Activated CD4-positive, alpha-beta memory T cell treated with anti-CD3 and anti-CD28 coated beads for 36 hours (primary cell): ENCODE measurements at regions not wholly inside any gene's neighbourhood (a gene's known extent, or its start where the extent isn't known, plus 50 kb on each side); places are given as distances from the start of the nearest gene placed in this dataset.
"Not testable (repeated sequence)": the region's sequence is repeated elsewhere in the genome, so short reads cannot be mapped to it uniquely, and the experiment has no call there.

ENCODE experiments used
- CTCF ChIA-PET: fragments of 350-600 bp; sonication (Branson Sonifier 250); formaldehyde crosslinking; loops from one replicate; lab custom pipeline; 2021; ENCODE audit warnings: antibody characterized with exemption, inconsistent platforms; lab: Charles Lee
- POLR2A ChIA-PET: fragments of 350-600 bp; sonication (Branson Sonifier 250); formaldehyde crosslinking; loops from one replicate; lab custom pipeline; 2021; ENCODE audit warnings: antibody characterized with exemption; lab: Charles Lee
- DNase-seq: peaks from one replicate; pipeline ENCODE4 v3.0.0-alpha.2; 2020
- H3K27ac Mint-ChIP-seq: one replicate; pipeline ENCODE4 v1.8.0; 2021; ENCODE audit warnings: mixed read lengths
- H3K27me3 Mint-ChIP-seq: one replicate; pipeline ENCODE4 v1.8.0; 2021; ENCODE audit warnings: mixed read lengths
- H3K36me3 Mint-ChIP-seq: one replicate; pipeline ENCODE4 v1.8.0; 2021; ENCODE audit warnings: mixed read lengths
- H3K4me1 Mint-ChIP-seq: one replicate; pipeline ENCODE4 v1.8.0; 2021; ENCODE audit warnings: low read depth, mixed read lengths
- H3K4me3 Mint-ChIP-seq: one replicate; pipeline ENCODE4 v1.8.0; 2021; ENCODE audit warnings: mild to moderate bottlenecking, mixed read lengths
- H3K9me3 Mint-ChIP-seq: one replicate; pipeline ENCODE4 v1.8.0; 2021; ENCODE audit warnings: mixed read lengths
- intact Hi-C: fragments of 100-400 bp; cut with micrococcal nuclease; formaldehyde crosslinking; loops from one replicate; pipeline ENCODE4 v1.15.1; 2023

DNA sequence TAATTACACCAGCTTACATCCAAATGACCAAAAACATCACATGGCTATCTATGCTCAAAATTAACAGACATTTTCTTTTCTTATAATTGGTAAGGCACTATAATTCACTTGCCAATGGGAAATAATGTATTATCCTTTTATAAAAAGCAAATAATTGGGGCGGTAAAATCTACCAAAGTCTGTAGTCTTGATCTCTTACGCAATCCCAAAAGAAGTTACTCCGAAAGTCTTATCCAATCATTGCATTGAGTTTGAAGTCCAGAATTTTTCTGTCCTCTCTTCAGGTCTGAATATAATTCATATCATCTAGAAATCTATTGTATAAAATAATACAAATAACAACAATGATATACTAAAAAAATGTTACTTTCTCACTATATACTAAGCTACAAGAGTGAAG is 273.3 kb upstream of the CADM2 start:
- intact Hi-C loops, result no loop called here
- POLR2A ChIA-PET, result no interaction called here
- no peak for DNase-seq
- H3K4me3 Mint-ChIP-seq, result no peak overlapping the region
- CTCF ChIA-PET, result no interaction called here
- no peak overlapping the region for H3K27ac Mint-ChIP-seq
- H3K27me3 Mint-ChIP-seq, result no peaks in the 10 kb centered on the region
- no peaks in the 10 kb centered on the region for H3K4me1 Mint-ChIP-seq
- H3K36me3 Mint-ChIP-seq, result no peaks in the 10 kb centered on the region
- peaks cover 11% of the 10 kb centered on the region for H3K9me3 Mint-ChIP-seq

DNA sequence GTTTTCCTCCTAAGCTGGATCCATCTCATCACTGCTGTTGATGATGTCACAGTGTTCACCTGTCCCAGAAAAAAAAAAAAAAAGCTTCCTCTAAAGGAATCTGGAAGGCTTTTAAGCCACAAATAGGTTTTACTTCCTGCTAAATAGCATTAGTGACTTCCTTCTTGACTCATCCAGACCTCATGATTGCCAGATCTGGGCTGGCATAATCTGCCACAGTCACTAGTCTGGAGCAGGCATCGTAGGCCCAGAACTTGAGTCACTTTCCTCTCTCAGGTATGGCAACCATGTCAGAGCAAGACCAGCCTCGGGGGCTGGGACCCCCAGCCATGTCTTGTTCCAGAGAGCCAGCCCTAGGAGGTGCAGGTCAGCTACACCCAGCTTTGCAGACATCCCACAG is 266.5 kb upstream of the CADM2 start:
- POLR2A ChIA-PET, result no interaction called here
- H3K9me3 Mint-ChIP-seq, result peaks cover 7% of the 10 kb centered on the region
- no peak overlapping the region for H3K4me3 Mint-ChIP-seq
- no peaks in the 10 kb centered on the region for H3K36me3 Mint-ChIP-seq
- intact Hi-C loops, result no loop called here
- no peak overlapping the region for H3K27ac Mint-ChIP-seq
- CTCF ChIA-PET, result no interaction called here
- no peaks in the 10 kb centered on the region for H3K27me3 Mint-ChIP-seq
- H3K4me1 Mint-ChIP-seq, result no peaks in the 10 kb centered on the region
- no peak for DNase-seq

DNA sequence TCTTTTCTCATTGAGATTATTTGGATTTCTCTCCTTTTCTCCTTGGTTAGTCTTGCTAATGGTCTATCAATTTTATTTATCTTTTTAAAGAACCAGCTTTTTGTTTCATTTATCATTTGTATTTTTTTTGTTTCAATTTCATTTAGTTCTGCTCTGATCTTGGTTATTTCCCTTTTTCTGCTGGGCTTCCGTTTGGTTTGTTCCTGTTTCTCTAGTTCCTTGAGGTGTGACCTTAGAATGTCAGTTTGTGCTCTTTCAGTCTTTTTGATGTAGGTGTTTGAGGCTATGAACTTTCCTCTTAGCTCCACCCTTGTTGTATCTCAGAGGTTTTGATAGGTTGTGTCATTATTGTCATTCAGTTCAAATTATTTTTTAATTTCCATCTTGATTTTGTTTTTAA is 248.5 kb upstream of the CADM2 start:
- H3K36me3 Mint-ChIP-seq, DNase-seq, H3K27me3 Mint-ChIP-seq, CTCF ChIA-PET, POLR2A ChIA-PET, intact Hi-C loops, H3K27ac Mint-ChIP-seq, H3K4me1 Mint-ChIP-seq, H3K4me3 Mint-ChIP-seq: not testable (repeated sequence)
- peaks cover 17% of the 10 kb centered on the region for H3K9me3 Mint-ChIP-seq

DNA sequence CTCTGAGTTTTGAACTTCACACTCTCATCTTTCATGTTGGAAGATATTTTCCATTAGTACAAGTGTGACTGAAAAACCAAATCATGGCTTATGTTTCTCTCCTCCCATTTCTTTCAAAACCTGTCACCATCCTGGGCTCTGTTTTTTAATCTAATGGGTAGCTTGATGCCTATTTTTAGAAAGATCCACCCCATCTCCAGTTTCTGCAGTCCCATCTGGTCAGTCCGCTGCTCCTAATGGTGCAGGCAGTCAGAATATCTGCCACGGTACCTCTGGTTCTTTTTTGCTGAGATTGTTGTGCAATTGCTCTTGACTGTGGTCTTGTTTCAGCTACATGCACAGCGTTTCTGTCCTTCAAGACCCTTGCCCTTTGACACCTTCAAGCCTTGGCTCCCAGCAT is 240.9 kb upstream of the CADM2 start:
- no peaks in the 10 kb centered on the region for H3K4me1 Mint-ChIP-seq
- no peak for DNase-seq
- H3K9me3 Mint-ChIP-seq, result peaks cover 25% of the 10 kb centered on the region
- intact Hi-C loops, result no loop called here
- H3K4me3 Mint-ChIP-seq, result no peak overlapping the region
- H3K27ac Mint-ChIP-seq, result no peak overlapping the region
- ChIA-PET POLR2A (no interaction called here), CTCF (no interaction called here)
- H3K36me3 Mint-ChIP-seq, result no peaks in the 10 kb centered on the region
- no peaks in the 10 kb centered on the region for H3K27me3 Mint-ChIP-seq

DNA sequence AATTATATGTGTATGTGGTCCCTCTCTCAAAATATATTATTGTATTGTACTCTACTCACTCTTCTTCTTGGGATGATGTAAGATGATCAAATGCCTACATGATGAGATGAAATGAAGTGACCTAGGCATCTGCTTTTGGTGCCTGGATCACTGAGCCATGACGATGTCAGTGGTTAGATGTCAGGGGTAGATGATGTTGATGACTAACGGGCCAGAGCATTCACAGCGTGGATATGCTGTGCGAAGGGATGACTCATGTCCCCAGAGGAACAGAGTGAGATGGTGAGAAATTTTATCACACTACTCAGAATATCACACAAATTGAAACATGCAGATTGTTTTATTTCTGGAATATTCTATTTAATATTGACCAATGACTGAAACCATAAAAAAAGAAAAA is 233.9 kb upstream of the CADM2 start:
- intact Hi-C loops, result no loop called here
- Mint-ChIP-seq H3K9me3 (peaks cover 22% of the 10 kb centered on the region), H3K4me3 (no peak overlapping the region), H3K27me3 (no peaks in the 10 kb centered on the region), H3K36me3 (no peaks in the 10 kb centered on the region), H3K4me1 (no peaks in the 10 kb centered on the region), H3K27ac (no peak overlapping the region)
- POLR2A ChIA-PET, result no interaction called here
- CTCF ChIA-PET, result no interaction called here
- DNase-seq, result no peak

DNA sequence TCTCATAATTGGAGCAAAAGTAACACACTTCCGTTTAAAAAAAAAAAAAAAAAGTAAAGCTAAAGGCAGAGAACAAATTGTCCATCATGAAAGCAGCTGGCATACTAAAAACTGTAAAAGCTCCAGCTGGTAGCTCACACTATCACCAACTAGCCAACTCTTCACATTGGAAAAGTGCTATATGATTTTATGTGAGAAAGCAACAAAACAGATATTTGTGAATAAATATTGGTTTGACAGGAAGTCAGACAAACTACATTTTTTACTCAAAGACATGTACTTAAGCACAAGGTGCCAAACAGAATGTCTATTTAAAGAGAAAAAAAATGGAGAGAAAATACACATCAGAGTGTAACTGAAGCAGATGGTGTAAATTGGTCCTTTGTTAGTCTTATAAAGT is 231.2 kb upstream of the CADM2 start:
- intact Hi-C loops, result no loop called here
- no peak for DNase-seq
- Mint-ChIP-seq H3K4me1 (no peaks in the 10 kb centered on the region), H3K4me3 (no peak overlapping the region), H3K36me3 (no peaks in the 10 kb centered on the region), H3K9me3 (peaks cover 10% of the 10 kb centered on the region), H3K27ac (no peak overlapping the region), H3K27me3 (no peaks in the 10 kb centered on the region)
- CTCF ChIA-PET, result no interaction called here
- POLR2A ChIA-PET, result no interaction called here

DNA sequence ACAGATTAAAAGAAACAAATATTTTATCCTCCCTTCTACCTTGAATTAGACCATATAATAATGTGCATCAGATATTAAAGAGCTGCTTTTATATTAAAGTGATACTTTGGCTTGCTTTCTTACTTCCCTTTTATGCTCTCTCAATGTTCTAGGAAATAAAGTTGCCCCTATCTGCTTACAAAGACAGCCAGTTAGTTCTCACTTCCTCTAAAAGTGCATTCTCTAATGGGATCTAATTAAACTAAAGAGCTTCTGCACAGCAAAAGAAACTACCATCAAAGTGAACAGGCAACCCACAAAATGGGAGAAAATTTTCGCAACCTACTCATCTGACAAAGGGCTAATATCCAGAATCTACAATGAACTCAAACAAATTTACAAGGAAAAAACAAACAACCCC is 224.1 kb upstream of the CADM2 start:
- intact Hi-C loops, H3K4me3 Mint-ChIP-seq, CTCF ChIA-PET, H3K4me1 Mint-ChIP-seq, H3K27me3 Mint-ChIP-seq, POLR2A ChIA-PET, H3K36me3 Mint-ChIP-seq, H3K27ac Mint-ChIP-seq, DNase-seq, H3K9me3 Mint-ChIP-seq: not testable (repeated sequence)

DNA sequence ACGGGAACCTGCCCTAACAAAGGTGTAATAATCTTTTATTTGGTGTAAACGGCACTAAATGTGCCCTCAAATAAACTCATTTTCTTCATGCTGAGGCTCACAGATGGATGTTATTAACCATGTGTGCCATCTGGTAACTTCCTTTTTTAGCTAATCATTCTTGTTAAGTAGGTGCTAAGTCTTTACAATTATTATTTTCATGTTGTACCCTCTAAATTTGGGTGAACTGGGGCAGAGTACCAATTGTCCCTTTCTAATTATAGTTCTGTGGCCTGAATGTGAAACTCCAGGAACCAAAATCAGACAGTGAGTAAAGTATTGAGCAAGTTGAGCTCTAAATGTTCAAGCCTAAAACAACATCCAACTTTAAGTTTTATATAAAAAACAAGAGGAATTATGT is 220.7 kb upstream of the CADM2 start:
- Mint-ChIP-seq H3K4me3 (no peak overlapping the region), H3K27me3 (no peaks in the 10 kb centered on the region), H3K36me3 (no peaks in the 10 kb centered on the region), H3K9me3 (peaks cover 2% of the 10 kb centered on the region), H3K27ac (no peak overlapping the region), H3K4me1 (no peaks in the 10 kb centered on the region)
- POLR2A ChIA-PET, result no interaction called here
- intact Hi-C loops, result no loop called here
- DNase-seq, result no peak
- CTCF ChIA-PET, result no interaction called here

DNA sequence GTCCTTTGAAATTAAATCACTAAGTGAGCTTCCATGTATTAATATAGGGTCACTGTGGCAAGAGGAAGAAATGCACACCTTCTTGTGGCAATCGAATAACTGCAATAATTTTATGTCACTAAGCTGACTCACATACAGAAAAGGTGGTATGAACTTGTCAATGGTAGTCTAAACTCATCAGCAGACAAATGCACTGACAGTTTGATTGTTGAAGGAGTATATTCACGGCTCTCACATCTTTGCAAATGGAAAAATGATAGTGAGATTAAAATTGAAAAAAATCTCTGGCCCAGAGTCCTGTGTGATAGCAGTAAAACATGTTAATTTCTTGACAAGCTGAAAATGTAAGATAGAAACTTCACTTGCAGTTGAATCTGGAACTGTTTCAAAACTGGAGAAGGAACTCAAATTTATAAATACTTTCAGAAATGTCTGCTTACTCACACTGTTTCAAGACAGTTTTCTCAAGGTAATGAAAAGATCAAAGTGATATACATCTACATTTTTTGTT is 215.8 kb upstream of the CADM2 start:
- Mint-ChIP-seq H3K4me3 (no peak overlapping the region), H3K27ac (no peak overlapping the region), H3K9me3 (peaks cover 5% of the 10 kb centered on the region), H3K27me3 (no peaks in the 10 kb centered on the region), H3K36me3 (no peaks in the 10 kb centered on the region), H3K4me1 (no peaks in the 10 kb centered on the region)
- intact Hi-C loops, result no loop called here
- no peak for DNase-seq
- CTCF ChIA-PET, result no interaction called here
- POLR2A ChIA-PET, result no interaction called here

DNA sequence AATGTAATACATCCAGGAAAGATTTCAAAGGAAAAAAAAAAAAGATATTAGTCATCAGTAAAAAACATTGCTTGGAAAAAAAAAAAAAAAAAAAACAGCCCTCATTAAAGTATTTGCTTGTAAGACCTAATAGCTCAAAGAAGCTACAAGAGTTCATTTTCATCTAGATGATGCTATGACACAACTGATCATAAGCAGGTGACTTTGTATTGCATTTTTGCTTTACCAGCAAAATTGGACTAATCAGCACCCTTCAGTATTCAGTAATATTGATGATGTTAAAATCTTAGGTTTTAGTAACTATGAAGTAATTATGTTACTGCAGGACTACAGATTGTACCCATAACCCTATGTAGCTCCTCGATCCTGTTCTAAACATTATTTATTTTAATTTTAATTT is 214.7 kb upstream of the CADM2 start:
- H3K9me3 Mint-ChIP-seq, result peaks cover 5% of the 10 kb centered on the region
- H3K27ac Mint-ChIP-seq, result no peak overlapping the region
- no peaks in the 10 kb centered on the region for H3K36me3 Mint-ChIP-seq
- no peak for DNase-seq
- ChIA-PET CTCF (no interaction called here), POLR2A (no interaction called here)
- no peaks in the 10 kb centered on the region for H3K27me3 Mint-ChIP-seq
- intact Hi-C loops, result no loop called here
- H3K4me1 Mint-ChIP-seq, result no peaks in the 10 kb centered on the region
- no peak overlapping the region for H3K4me3 Mint-ChIP-seq

DNA sequence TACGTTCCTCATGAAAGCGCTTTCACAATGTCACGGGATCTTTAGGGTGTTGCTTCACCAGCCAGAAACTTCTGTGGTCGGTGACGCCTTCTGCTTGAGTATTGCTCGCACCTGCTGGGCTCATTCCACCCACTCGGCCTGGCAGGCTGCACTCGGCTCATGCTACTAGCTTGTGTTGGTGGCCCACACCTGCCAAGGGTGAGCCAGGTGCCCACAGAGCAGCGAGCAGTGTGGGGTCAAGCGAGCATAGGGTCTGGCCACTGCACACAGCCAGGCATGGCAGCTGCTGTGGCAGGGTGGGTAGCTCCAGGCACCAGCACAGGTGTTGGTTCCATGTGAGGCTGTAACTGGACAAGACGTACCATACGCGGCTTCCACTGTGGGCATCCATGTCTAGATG is 202.9 kb upstream of the CADM2 start:
- Mint-ChIP-seq H3K27ac (no peak overlapping the region), H3K4me3 (no peak overlapping the region), H3K4me1 (no peaks in the 10 kb centered on the region), H3K27me3 (no peaks in the 10 kb centered on the region), H3K36me3 (no peaks in the 10 kb centered on the region), H3K9me3 (peaks cover 10% of the 10 kb centered on the region)
- no peak for DNase-seq
- POLR2A ChIA-PET, result no interaction called here
- CTCF ChIA-PET, result no interaction called here
- intact Hi-C loops, result no loop called here

DNA sequence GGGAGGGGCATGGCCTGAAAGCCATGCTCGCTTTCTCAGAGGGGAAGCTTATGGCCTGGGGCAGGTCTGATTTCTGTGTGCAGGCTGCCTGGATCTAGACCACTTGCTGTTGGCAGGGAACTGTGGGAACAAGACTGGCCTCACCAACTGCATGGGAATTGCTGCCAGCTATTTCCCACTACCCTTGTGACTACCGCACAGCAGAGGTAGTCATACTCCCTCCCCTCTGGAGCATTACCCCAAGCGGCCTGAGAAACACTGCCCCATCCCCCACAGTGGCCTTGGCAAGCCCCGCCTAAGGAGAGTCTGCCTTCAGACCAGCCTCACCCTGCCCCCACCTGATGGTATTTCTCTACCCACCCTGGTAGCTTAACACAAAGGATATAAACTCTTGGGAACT is 199.4 kb upstream of the CADM2 start:
- no peaks in the 10 kb centered on the region for H3K36me3 Mint-ChIP-seq
- no peaks in the 10 kb centered on the region for H3K27me3 Mint-ChIP-seq
- H3K27ac Mint-ChIP-seq, result no peak overlapping the region
- intact Hi-C loops, result no loop called here
- DNase-seq, result no peak
- CTCF ChIA-PET, result no interaction called here
- POLR2A ChIA-PET, result no interaction called here
- H3K9me3 Mint-ChIP-seq, result peaks cover 11% of the 10 kb centered on the region
- no peaks in the 10 kb centered on the region for H3K4me1 Mint-ChIP-seq
- no peak overlapping the region for H3K4me3 Mint-ChIP-seq

DNA sequence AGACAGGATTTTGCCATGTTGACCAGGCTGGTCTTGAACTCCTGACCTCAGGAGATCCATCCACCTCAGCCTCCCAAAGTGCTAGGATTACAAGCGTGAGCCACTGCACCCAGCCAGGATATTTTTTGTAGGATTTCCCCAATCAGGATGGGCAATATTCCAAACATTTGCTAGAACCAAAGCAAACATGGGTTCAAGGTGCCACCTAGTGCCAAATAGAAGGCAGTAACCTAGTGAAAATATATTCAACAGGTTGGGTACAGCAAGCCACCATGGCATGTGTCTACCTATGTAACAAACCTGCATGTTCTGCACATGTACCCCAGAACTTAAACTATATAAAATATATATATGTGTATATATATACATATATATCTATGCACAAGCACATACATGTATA is 185.9 kb upstream of the CADM2 start:
- intact Hi-C loops, result no loop called here
- POLR2A ChIA-PET, result no interaction called here
- no peak overlapping the region for H3K27ac Mint-ChIP-seq
- no peak for DNase-seq
- H3K9me3 Mint-ChIP-seq, result peaks cover 49% of the 10 kb centered on the region
- H3K4me3 Mint-ChIP-seq, result no peak overlapping the region
- CTCF ChIA-PET, result no interaction called here
- no peaks in the 10 kb centered on the region for H3K27me3 Mint-ChIP-seq
- H3K4me1 Mint-ChIP-seq, result no peaks in the 10 kb centered on the region
- H3K36me3 Mint-ChIP-seq, result no peaks in the 10 kb centered on the region

DNA sequence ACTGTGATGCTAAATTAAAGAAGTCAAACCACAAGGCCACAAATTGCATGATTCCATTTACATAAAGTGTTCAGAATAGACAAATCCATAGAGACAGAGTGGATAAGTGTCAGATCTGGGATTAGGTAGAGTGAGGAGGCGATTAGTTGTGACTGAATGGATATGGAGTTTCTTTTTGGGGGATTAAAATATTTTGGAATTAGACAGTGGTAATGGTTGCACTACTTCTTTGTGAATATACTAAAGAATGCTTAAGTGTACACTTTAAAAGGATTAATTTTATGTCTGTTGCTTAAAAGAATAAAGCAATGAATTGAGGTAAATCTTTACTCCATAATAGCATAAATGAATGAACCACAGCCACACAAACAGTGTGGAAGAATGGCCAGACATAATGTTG is 175.5 kb upstream of the CADM2 start:
- ChIA-PET POLR2A (no interaction called here), CTCF (no interaction called here)
- DNase-seq, result no peak
- no peak overlapping the region for H3K4me3 Mint-ChIP-seq
- no peaks in the 10 kb centered on the region for H3K36me3 Mint-ChIP-seq
- peaks cover 2% of the 10 kb centered on the region for H3K9me3 Mint-ChIP-seq
- intact Hi-C loops, result no loop called here
- H3K4me1 Mint-ChIP-seq, result no peaks in the 10 kb centered on the region
- H3K27me3 Mint-ChIP-seq, result no peaks in the 10 kb centered on the region
- H3K27ac Mint-ChIP-seq, result no peak overlapping the region
